PC-3 (cell line): ENCODE measurements at regions not wholly inside any gene's neighbourhood (a gene's known extent, or its start where the extent isn't known, plus 50 kb on each side); places are given as distances from the start of the nearest gene placed in this dataset.

ENCODE experiments used
- ATAC-seq: fragments of 200-7000 bp; cut with Tn5 transposase; 2 replicates; pipeline ENCODE4 v1.9.1; 2020; ENCODE audit warnings: mild to moderate bottlenecking, moderate library complexity
- BruUV-seq: library from RNA; stranded (reverse); fragments of 400-500 nt; replicated peaks from 2 replicates; lab custom pipeline; 2021; lab: Mats Ljungman, UMichigan
- CTCF ChIA-PET: fragments of 300-600 bp; sonication (Branson Sonifier 250); formaldehyde crosslinking; loops from one replicate; lab custom pipeline; 2022; ENCODE audit warnings: antibody characterized with exemption; lab: Charles Lee
- POLR2A ChIA-PET: fragments of 300-600 bp; sonication (Branson Sonifier 250); formaldehyde crosslinking; loops from one replicate; lab custom pipeline; 2022; ENCODE audit warnings: antibody characterized with exemption; ENCODE audit not compliant: unreplicated experiment; lab: Charles Lee
- DNase-seq: peaks from one replicate; pipeline ENCODE4 v3.0.0-alpha.2; 2015
- H2AFZ ChIP-seq: fragments of 300-600 bp; sonication (generic); 2 replicates; pipeline ENCODE4 v1.6.0; 2016; ENCODE audit warnings: antibody characterized with exemption, low read length
- H3F3A ChIP-seq: fragments of 300-600 bp; sonication (generic); one replicate; pipeline ENCODE4 v1.6.0; 2017; ENCODE audit warnings: antibody characterized with exemption, low read length, control low read depth, mild to moderate bottlenecking; ENCODE audit not compliant: unreplicated experiment
- H3K27ac ChIP-seq: fragments of 300-600 bp; sonication (generic); 2 replicates; pipeline ENCODE4 v1.5.1; 2016; ENCODE audit warnings: mild to moderate bottlenecking, low read length
- H3K27me3 ChIP-seq: fragments of 300-600 bp; sonication (generic); 2 replicates; pipeline ENCODE4 v1.6.1; 2016; ENCODE audit warnings: low read length, mixed read lengths
- H3K36me3 ChIP-seq: fragments of 300-600 bp; sonication (generic); 2 replicates; pipeline ENCODE4 v1.6.1; 2016; ENCODE audit warnings: low read depth, mixed run types, low read length, mixed read lengths
- H3K4me1 ChIP-seq: fragments of 300-600 bp; sonication (generic); 2 replicates; pipeline ENCODE4 v1.5.1; 2016; ENCODE audit warnings: low read length; ENCODE audit not compliant: insufficient read depth
- H3K4me2 ChIP-seq: fragments of 300-600 bp; sonication (generic); 2 replicates; pipeline ENCODE4 v1.6.0; 2016; ENCODE audit warnings: low read length
- H3K4me3 ChIP-seq: fragments of 300-600 bp; sonication (generic); 2 replicates; pipeline ENCODE4 v1.5.1; 2016; ENCODE audit warnings: mild to moderate bottlenecking, low read length, mixed read lengths
- H3K79me2 ChIP-seq: fragments of 300-600 bp; sonication (generic); 2 replicates; pipeline ENCODE4 v1.6.1; 2017; ENCODE audit warnings: low read length, mixed read lengths
- H3K9ac ChIP-seq: fragments of 300-600 bp; sonication (generic); 2 replicates; pipeline ENCODE4 v1.6.0; 2016; ENCODE audit warnings: mild to moderate bottlenecking, low read length
- H3K9me2 ChIP-seq: fragments of 300-600 bp; sonication (generic); replicated peaks from 2 replicates; pipeline ENCODE4 v1.6.1; 2016; ENCODE audit warnings: mixed run types, low read length, mixed read lengths
- H3K9me3 ChIP-seq: fragments of 300-600 bp; sonication (generic); 2 replicates; pipeline ENCODE4 v1.6.1; 2016; ENCODE audit warnings: low read length, mixed read lengths
- H4K20me1 ChIP-seq: fragments of 300-600 bp; sonication (generic); 2 replicates; pipeline ENCODE4 v1.6.1; 2016; ENCODE audit warnings: low read length, mixed read lengths
- CTCF ChIP-seq: fragments of 300-600 bp; sonication (generic); conservative IDR thresholded peaks from 2 replicates; pipeline ENCODE4 v1.5.1; 2017; ENCODE audit warnings: antibody characterized with exemption, low read depth, mild to moderate bottlenecking, low read length
- EZH2 ChIP-seq: fragments of 300-600 bp; sonication (generic); IDR thresholded peaks from one replicate; pipeline ENCODE4 v1.6.1; 2017; ENCODE audit warnings: antibody characterized with exemption, mild to moderate bottlenecking, low read length; ENCODE audit not compliant: unreplicated experiment
- EZH2phosphoT487 ChIP-seq: fragments of 300-600 bp; sonication (generic); IDR thresholded peaks from 2 replicates; pipeline ENCODE4 v1.6.1; 2018; ENCODE audit warnings: mild to moderate bottlenecking, antibody characterized with exemption, low read length, borderline replicate concordance
- intact Hi-C: fragments of 100-400 bp; cut with micrococcal nuclease; formaldehyde crosslinking; loops from 2 replicates; pipeline ENCODE4 v1.9.0; 2023

DNA sequence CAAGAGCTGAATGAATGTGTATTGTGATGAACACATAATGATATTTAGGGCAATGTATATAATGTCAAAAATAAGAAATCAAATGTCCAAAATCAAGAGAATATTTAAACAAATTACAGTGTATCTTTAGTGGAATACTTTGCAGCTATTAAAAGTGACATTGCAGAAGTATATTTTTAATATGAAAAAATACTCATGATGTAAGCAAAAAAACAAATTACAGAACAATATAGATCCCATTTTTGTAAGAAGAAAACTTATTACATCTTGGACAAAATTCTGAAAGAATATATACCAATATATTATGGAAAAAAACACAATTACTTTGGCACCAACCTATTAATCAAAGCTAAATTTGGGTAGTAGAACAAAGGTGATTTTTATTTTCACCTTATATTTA, 308.2 kb upstream of the NEBL start:
- POLR2A ChIA-PET: no interaction called here
- BruUV-seq: no TSS peak
- H3K4me1 ChIP-seq: no peaks in the 10 kb centered on the region
- H3K9me2 ChIP-seq: no peaks in the 10 kb centered on the region
- no peak overlapping the region for H3K4me2 ChIP-seq
- ATAC-seq (no peak), DNase-seq (no peak)
- no peak overlapping the region for H2AFZ ChIP-seq
- no peak overlapping the region for H3K27ac ChIP-seq
- intact Hi-C loops: no loop called here
- no peaks in the 10 kb centered on the region for H3K79me2 ChIP-seq
- no peak overlapping the region for H3K9ac ChIP-seq
- no peaks in the 10 kb centered on the region for H3K9me3 ChIP-seq
- H4K20me1 ChIP-seq: no peaks in the 10 kb centered on the region
- no peak overlapping the region for H3K4me3 ChIP-seq
- no peaks in the 10 kb centered on the region for H3F3A ChIP-seq
- H3K27me3 ChIP-seq: no peaks in the 10 kb centered on the region
- TF ChIP-seq EZH2: no peak
- TF ChIP-seq CTCF: no peak
- TF ChIP-seq EZH2phosphoT487: no peak
- CTCF ChIA-PET: no interaction called here
- H3K36me3 ChIP-seq: no peaks in the 10 kb centered on the region

DNA sequence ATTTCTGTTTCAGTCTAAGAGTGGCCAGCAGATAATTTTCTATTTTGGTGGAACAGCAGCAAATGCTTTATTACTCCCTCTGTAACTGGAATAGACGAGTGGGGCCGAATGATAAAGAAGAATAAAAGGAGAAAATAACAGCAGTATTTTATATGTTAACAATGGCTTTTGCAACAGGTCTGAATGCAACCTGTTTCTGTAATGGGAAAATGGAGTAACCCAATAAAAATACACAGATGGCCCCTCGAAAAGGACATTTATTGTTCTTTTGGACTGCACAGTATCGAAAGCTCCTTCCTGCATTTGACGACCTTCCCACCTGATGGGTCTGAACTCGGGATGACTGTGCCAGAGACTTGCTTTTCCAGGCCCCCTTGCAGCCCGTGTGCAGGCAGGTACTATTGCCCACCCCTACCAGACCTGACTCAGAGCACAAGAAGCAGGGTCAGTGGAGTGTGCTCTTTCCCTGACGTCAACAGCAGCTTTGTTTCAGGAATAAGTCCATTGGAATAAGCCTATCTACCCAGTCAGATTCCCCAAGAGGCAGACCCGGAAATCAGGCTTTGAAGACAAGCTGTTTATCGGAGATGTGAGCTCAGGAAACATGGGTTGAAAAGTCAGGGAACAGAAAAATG, 306.5 kb upstream of the NEBL start:
- Histone ChIP-seq H3K27ac (no peak overlapping the region), H3K9me2 (no peaks in the 10 kb centered on the region), H2AFZ (no peak overlapping the region), H3K9me3 (no peaks in the 10 kb centered on the region), H4K20me1 (no peaks in the 10 kb centered on the region), H3K9ac (no peak overlapping the region), H3K4me1 (no peaks in the 10 kb centered on the region), H3K27me3 (no peaks in the 10 kb centered on the region), H3K79me2 (no peaks in the 10 kb centered on the region), H3F3A (no peaks in the 10 kb centered on the region), H3K36me3 (no peaks in the 10 kb centered on the region), H3K4me2 (no peak overlapping the region), H3K4me3 (no peak overlapping the region)
- ATAC-seq (no peak), DNase-seq (no peak)
- intact Hi-C loops: no loop called here
- BruUV-seq: no TSS peak
- POLR2A ChIA-PET: no interaction called here
- CTCF ChIA-PET: no interaction called here
- TF ChIP-seq EZH2phosphoT487: no peak
- no peak for TF ChIP-seq CTCF
- no peak for TF ChIP-seq EZH2

DNA sequence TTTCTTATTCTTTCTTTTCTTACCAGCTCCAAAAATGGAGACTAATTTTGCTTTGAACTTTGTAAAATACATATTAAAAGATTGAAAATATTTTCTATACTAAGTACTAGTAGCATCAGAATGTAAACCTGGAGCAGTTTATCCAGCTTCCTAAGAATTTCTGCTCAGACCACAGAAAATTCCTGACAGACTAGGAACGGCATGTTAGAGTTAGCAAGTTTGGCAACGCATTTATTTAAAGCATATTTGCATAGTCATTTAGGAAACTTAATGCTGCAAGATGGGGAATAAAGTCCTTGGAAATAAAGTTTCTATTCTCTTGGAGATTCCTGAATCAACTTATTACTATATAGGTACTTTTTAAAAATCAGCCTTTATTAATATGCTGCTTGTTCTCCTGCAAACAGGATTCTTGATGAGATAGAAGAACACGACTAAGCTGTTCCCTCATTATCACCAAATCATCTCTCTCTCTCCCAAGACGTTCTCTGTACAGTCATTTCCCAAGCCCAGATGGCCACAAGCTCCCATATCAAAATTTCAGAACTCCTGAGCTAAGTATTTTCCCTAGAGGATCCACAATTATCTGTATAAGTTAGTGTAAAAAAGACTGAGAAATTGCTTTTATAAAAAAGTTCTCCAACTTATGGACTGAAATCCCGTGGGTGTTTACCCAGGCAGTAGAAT, 305.8 kb upstream of the NEBL start:
- POLR2A ChIA-PET: no interaction called here
- no peak for DNase-seq
- Histone ChIP-seq H3K4me1 (no peaks in the 10 kb centered on the region), H3K9ac (no peak overlapping the region), H3K9me3 (peaks cover 4% of the 10 kb centered on the region; the same call in 1 of the 2 replicates), H3K4me3 (no peak overlapping the region), H3K79me2 (no peaks in the 10 kb centered on the region), H3K4me2 (no peak overlapping the region), H3K27ac (no peak overlapping the region), H3K9me2 (no peaks in the 10 kb centered on the region), H4K20me1 (no peaks in the 10 kb centered on the region), H3K27me3 (no peaks in the 10 kb centered on the region), H3F3A (no peaks in the 10 kb centered on the region), H3K36me3 (no peaks in the 10 kb centered on the region; the same call in 1 of the 2 replicates), H2AFZ (no peak overlapping the region)
- intact Hi-C loops: no loop called here
- CTCF ChIA-PET: no interaction called here
- ATAC-seq: no peak
- BruUV-seq: no TSS peak
- TF ChIP-seq EZH2phosphoT487: no peak
- no peak for TF ChIP-seq EZH2
- no peak for TF ChIP-seq CTCF
